Neural cell (in vitro differentiated cells): ENCODE measurements at regions not wholly inside any gene's neighbourhood (a gene's known extent, or its start where the extent isn't known, plus 50 kb on each side); places are given as distances from the start of the nearest gene placed in this dataset.

Source experiments
- H2AFZ ChIP-seq: fragments of 200-600, 300-800 bp; sonication (generic), shearing (Covaris generic); 2 replicates; pipeline ENCODE4 v1.6.0; 2014; ENCODE audit warnings: low read depth, mild to moderate bottlenecking, antibody characterized with exemption, low read length, moderate library complexity
- H3F3A ChIP-seq: fragments of 200-600 bp; shearing (Covaris generic); 2 replicates; pipeline ENCODE4 v1.6.1; 2016; ENCODE audit warnings: mild to moderate bottlenecking, moderate library complexity, mixed read lengths, antibody characterized with exemption, low read length; ENCODE audit not compliant: insufficient read depth, poor library complexity, severe bottlenecking
- H3K27ac ChIP-seq: fragments of 200-600, 300-800 bp; sonication (generic), shearing (Covaris generic); 2 replicates; pipeline ENCODE4 v1.5.1; 2014; ENCODE audit warnings: mild to moderate bottlenecking, low read length, moderate library complexity
- H3K27me3 ChIP-seq: fragments of 300-800, 200-600 bp; sonication (generic), shearing (Covaris generic); 2 replicates; pipeline ENCODE4 v1.6.0; 2014; ENCODE audit warnings: mild to moderate bottlenecking, low read depth, low read length, moderate library complexity; ENCODE audit not compliant: insufficient read depth
- H3K36me3 ChIP-seq: fragments of 300-800, 200-600 bp; sonication (generic), shearing (Covaris generic); 2 replicates; pipeline ENCODE4 v1.5.1; 2014; ENCODE audit warnings: mild to moderate bottlenecking, antibody characterized with exemption, low read length, moderate library complexity; ENCODE audit not compliant: insufficient read depth
- H3K4me2 ChIP-seq: fragments of 300-800, 200-600 bp; sonication (generic), shearing (Covaris generic); 2 replicates; pipeline ENCODE4 v1.6.0; 2014; ENCODE audit warnings: mild to moderate bottlenecking, low read length
- H3K4me3 ChIP-seq: fragments of 300-800, 200-600 bp; sonication (generic), shearing (Covaris generic); 2 replicates; pipeline ENCODE4 v1.5.1; 2014; ENCODE audit warnings: mild to moderate bottlenecking, low read length, moderate library complexity
- H3K79me2 ChIP-seq: fragments of 200-600 bp; shearing (Covaris generic); replicated peaks from 2 replicates; pipeline ENCODE4 v1.6.0; 2014; ENCODE audit warnings: mild to moderate bottlenecking, low read length, moderate library complexity; ENCODE audit not compliant: insufficient read depth
- H3K9ac ChIP-seq: fragments of 300-800, 200-600 bp; sonication (generic), shearing (Covaris generic); 2 replicates; pipeline ENCODE4 v1.6.1; 2016; ENCODE audit warnings: mild to moderate bottlenecking, low read length, mixed read lengths
- H3K9me2 ChIP-seq: fragments of 200-600 bp; shearing (Covaris generic); 2 replicates; pipeline ENCODE4 v1.6.1; 2016; ENCODE audit warnings: mild to moderate bottlenecking, low read length, mixed read lengths; ENCODE audit not compliant: insufficient read depth
- H3K9me3 ChIP-seq: fragments of 200-600, 300-800 bp; sonication (generic), shearing (Covaris generic); 2 replicates; pipeline ENCODE4 v1.6.1; 2016; ENCODE audit warnings: mild to moderate bottlenecking, mixed run types, low read length, moderate library complexity, mixed read lengths
- H4K20me1 ChIP-seq: fragments of 200-600 bp; shearing (Covaris generic); 2 replicates; pipeline ENCODE4 v1.6.1; 2016; ENCODE audit warnings: mild to moderate bottlenecking, mixed run types; ENCODE audit not compliant: insufficient read depth
- EP300 ChIP-seq: fragments of 450-650 bp; conservative IDR thresholded peaks from 2 replicates; pipeline ENCODE4 v1.6.1; 2014; ENCODE audit warnings: antibody characterized with exemption, mild to moderate bottlenecking, moderate library complexity; ENCODE audit not compliant: poor library complexity, severe bottlenecking
- EZH2 ChIP-seq: fragments of 200-600, 300-800 bp; shearing (Covaris generic), sonication (generic); IDR thresholded peaks from 2 replicates; pipeline ENCODE4 v1.6.1; 2014; ENCODE audit warnings: antibody characterized with exemption, low read length, borderline replicate concordance, mild to moderate bottlenecking; ENCODE audit not compliant: insufficient read depth, poor library complexity, severe bottlenecking
- MXI1 ChIP-seq: fragments of 450-650 bp; conservative IDR thresholded peaks from 2 replicates; pipeline ENCODE4 v1.6.1; 2014; ENCODE audit warnings: antibody characterized with exemption, mild to moderate bottlenecking; ENCODE audit not compliant: poor library complexity, severe bottlenecking
- POLR2AphosphoS5 ChIP-seq: IDR thresholded peaks from 2 replicates; pipeline ENCODE4 v1.6.1; 2012
- RAD21 ChIP-seq: fragments of 450-650 bp; conservative IDR thresholded peaks from 2 replicates; pipeline ENCODE4 v1.6.1; 2014; ENCODE audit warnings: antibody characterized with exemption, mild to moderate bottlenecking, moderate library complexity
- REST ChIP-seq: IDR thresholded peaks from 2 replicates; pipeline ENCODE4 v1.6.1; 2012; ENCODE audit warnings: borderline replicate concordance
- SMC3 ChIP-seq: fragments of 450-650 bp; conservative IDR thresholded peaks from 2 replicates; pipeline ENCODE4 v1.6.1; 2014; ENCODE audit warnings: antibody characterized with exemption, mild to moderate bottlenecking, moderate library complexity; ENCODE audit not compliant: poor library complexity
- TAF1 ChIP-seq: IDR thresholded peaks from 2 replicates; pipeline ENCODE4 v1.6.1; 2012; ENCODE audit warnings: low read depth
- TF ChIP-seq, protein P1 (sequence below): fragments of 450-650 bp; IDR thresholded peaks from 2 replicates; pipeline ENCODE4 v1.5.1; 2014; ENCODE audit warnings: antibody characterized with exemption, mild to moderate bottlenecking, moderate library complexity; ENCODE audit not compliant: poor library complexity, severe bottlenecking

- TF ChIP-seq SMC3: no peak
- no peak for TF ChIP-seq REST
- no peak for TF ChIP-seq POLR2AphosphoS5
- TF ChIP-seq EP300: no peak
- no peak for TF ChIP-seq EZH2
- no peak for TF ChIP-seq RAD21
- no peak for TF ChIP-seq TAF1
- TF ChIP-seq MXI1: no peak
- TF ChIP-seq, protein P1, sequence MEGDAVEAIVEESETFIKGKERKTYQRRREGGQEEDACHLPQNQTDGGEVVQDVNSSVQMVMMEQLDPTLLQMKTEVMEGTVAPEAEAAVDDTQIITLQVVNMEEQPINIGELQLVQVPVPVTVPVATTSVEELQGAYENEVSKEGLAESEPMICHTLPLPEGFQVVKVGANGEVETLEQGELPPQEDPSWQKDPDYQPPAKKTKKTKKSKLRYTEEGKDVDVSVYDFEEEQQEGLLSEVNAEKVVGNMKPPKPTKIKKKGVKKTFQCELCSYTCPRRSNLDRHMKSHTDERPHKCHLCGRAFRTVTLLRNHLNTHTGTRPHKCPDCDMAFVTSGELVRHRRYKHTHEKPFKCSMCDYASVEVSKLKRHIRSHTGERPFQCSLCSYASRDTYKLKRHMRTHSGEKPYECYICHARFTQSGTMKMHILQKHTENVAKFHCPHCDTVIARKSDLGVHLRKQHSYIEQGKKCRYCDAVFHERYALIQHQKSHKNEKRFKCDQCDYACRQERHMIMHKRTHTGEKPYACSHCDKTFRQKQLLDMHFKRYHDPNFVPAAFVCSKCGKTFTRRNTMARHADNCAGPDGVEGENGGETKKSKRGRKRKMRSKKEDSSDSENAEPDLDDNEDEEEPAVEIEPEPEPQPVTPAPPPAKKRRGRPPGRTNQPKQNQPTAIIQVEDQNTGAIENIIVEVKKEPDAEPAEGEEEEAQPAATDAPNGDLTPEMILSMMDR: no peak
- Histone ChIP-seq H3K27me3 (no peaks in the 10 kb centered on the region), H3F3A (no peaks in the 10 kb centered on the region), H3K4me2 (no peak overlapping the region), H3K4me3 (no peak overlapping the region), H3K79me2 (no peaks in the 10 kb centered on the region), H3K9me2 (no peaks in the 10 kb centered on the region), H3K9ac (no peak overlapping the region), H3K36me3 (no peaks in the 10 kb centered on the region), H4K20me1 (no peaks in the 10 kb centered on the region), H3K27ac (no peak overlapping the region), H3K9me3 (no peaks in the 10 kb centered on the region), H2AFZ (no peak overlapping the region)
Measured at GRCh38 chr7:52107355-52107754, 790.7 kb upstream of the COBL start.

DNA sequence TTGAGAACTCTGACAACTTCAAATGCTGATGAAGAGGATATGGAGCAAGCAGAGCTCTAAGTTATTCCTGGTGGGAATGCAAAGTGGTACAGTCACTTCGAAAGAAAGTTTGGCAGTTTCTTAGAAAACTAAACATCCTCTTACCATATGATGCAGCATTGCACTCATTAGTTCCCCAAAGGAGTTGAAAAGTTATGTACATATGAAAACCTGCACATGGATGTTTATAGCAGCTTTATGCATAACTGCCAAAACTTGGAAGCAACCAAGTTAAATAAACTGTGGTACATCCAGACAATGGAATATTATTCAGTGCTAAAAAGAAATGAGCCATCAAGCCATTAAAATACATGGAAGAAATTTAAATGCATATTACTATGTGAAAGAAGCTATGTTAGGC is 779.3 kb upstream of the COBL start:
- Histone ChIP-seq H3K9me2 (no peaks in the 10 kb centered on the region), H3K9me3 (no peaks in the 10 kb centered on the region), H3K4me3 (no peak overlapping the region), H3K27me3 (no peaks in the 10 kb centered on the region), H3F3A (no peaks in the 10 kb centered on the region), H3K4me2 (no peak overlapping the region), H3K27ac (no peak overlapping the region), H3K9ac (no peak overlapping the region), H4K20me1 (no peaks in the 10 kb centered on the region), H3K36me3 (no peaks in the 10 kb centered on the region), H2AFZ (no peak overlapping the region), H3K79me2 (no peaks in the 10 kb centered on the region)
- TF ChIP-seq EZH2: no peak
- TF ChIP-seq RAD21: no peak
- TF ChIP-seq, protein P1: no peak
